Keratinocyte (primary cell): ENCODE measurements at regions not wholly inside any gene's neighbourhood (a gene's known extent, or its start where the extent isn't known, plus 50 kb on each side); places are given as distances from the start of the nearest gene placed in this dataset.

Experiments used
- DNase-seq: peaks from one replicate; pipeline ENCODE4 v3.0.0-alpha.2; 2011; ENCODE audit warnings: low read depth, missing footprints, low spot score
- FAIRE-seq: peaks from 2 replicates; lab custom pipeline; 2011; peaks lifted over from hg19 to GRCh38; lab: Jason Lieb, UNC
- H2AFZ ChIP-seq: 2 replicates; pipeline ENCODE4 v1.6.0; 2012; ENCODE audit warnings: low read length, control low read depth, inconsistent platforms; ENCODE audit not compliant: control insufficient read depth
- H3K27ac ChIP-seq: 2 replicates; pipeline ENCODE4 v1.5.1; 2011; ENCODE audit warnings: low read length; ENCODE audit not compliant: control insufficient read depth, insufficient read depth
- H3K27me3 ChIP-seq: 3 replicates; pipeline ENCODE4 v1.6.0; 2011; ENCODE audit warnings: low read length; ENCODE audit not compliant: control insufficient read depth, insufficient read depth; ENCODE audit errors: extremely low read depth
- H3K36me3 ChIP-seq, 2 experiments: 2 replicates in 1 of 2; 3 replicates in 1 of 2; pipeline ENCODE4 v1.5.1; 2011; ENCODE audit warnings: low read length in 2 of 2, mild to moderate bottlenecking in 1 of 2; ENCODE audit not compliant: control insufficient read depth in 2 of 2, insufficient read depth in 2 of 2; ENCODE audit errors: extremely low read depth in 1 of 2
- H3K4me1 ChIP-seq: 3 replicates; pipeline ENCODE4 v1.5.1; 2011; ENCODE audit warnings: low read length; ENCODE audit not compliant: control insufficient read depth, insufficient read depth; ENCODE audit errors: extremely low read depth
- H3K4me2 ChIP-seq: 3 replicates; pipeline ENCODE4 v1.6.0; 2011; ENCODE audit warnings: low read depth, low read length; ENCODE audit not compliant: control insufficient read depth, insufficient read depth; ENCODE audit errors: extremely low read depth
- H3K4me3 ChIP-seq, 3 experiments: fragments of 200-600 bp in 1 of 3; sonication (generic) in 1 of 3; 2 replicates in 2 of 3; 3 replicates in 1 of 3; pipeline ENCODE4 v1.5.1; 2011 to 2016; ENCODE audit warnings: low read length in 3 of 3, mild to moderate bottlenecking in 3 of 3, control low read depth in 2 of 3, inconsistent platforms in 1 of 3, low read depth in 1 of 3, mixed read lengths in 1 of 3, mixed run types in 1 of 3, moderate library complexity in 1 of 3; ENCODE audit not compliant: control insufficient read depth in 2 of 3, insufficient read depth in 2 of 3; ENCODE audit errors: extremely low read depth in 1 of 3
- H3K79me2 ChIP-seq: 2 replicates; pipeline ENCODE4 v1.6.0; 2012; ENCODE audit warnings: low read length; ENCODE audit not compliant: control insufficient read depth, insufficient read depth
- H3K9ac ChIP-seq: 3 replicates; pipeline ENCODE4 v1.6.0; 2011; ENCODE audit warnings: low read length; ENCODE audit not compliant: control insufficient read depth, insufficient read depth; ENCODE audit errors: extremely low read depth
- H3K9me1 ChIP-seq: 3 replicates; pipeline ENCODE4 v1.6.0; 2011; ENCODE audit warnings: low read length; ENCODE audit not compliant: control insufficient read depth, insufficient read depth; ENCODE audit errors: extremely low read depth
- H3K9me3 ChIP-seq: 2 replicates; pipeline ENCODE4 v1.5.1; 2012; ENCODE audit warnings: low read depth, low read length; ENCODE audit not compliant: control insufficient read depth
- H4K20me1 ChIP-seq: 3 replicates; pipeline ENCODE4 v1.6.0; 2011; ENCODE audit warnings: low read length; ENCODE audit not compliant: control insufficient read depth, insufficient read depth; ENCODE audit errors: extremely low read depth
- CTCF ChIP-seq, 3 experiments: IDR thresholded peaks in 1 of 3; conservative IDR thresholded peaks in 1 of 3; optimal IDR thresholded peaks in 1 of 3; 2 replicates in 2 of 3; 3 replicates in 1 of 3; pipeline versions ENCODE3 to v1.5.1; 2011; ENCODE audit warnings: low read length in 3 of 3, mild to moderate bottlenecking in 3 of 3, moderate library complexity in 2 of 3, control low read depth in 1 of 3, inconsistent platforms in 1 of 3; ENCODE audit not compliant: insufficient read depth in 2 of 3; ENCODE audit errors: extremely low read depth in 1 of 3
- EZH2 ChIP-seq: IDR thresholded peaks from one replicate; pipeline ENCODE4 v1.6.1; 2012; ENCODE audit warnings: inconsistent platforms, mild to moderate bottlenecking, low read length, moderate library complexity
- dilution Hi-C: fragments of 300-500 bp; cut with MboI; formaldehyde crosslinking; loops from one replicate; pipeline ENCODE4 v1.7.0; 2020; ENCODE audit warnings: low sequenced_read_pairs; ENCODE audit not compliant: extremely low pct_ligation_motif_present

DNA sequence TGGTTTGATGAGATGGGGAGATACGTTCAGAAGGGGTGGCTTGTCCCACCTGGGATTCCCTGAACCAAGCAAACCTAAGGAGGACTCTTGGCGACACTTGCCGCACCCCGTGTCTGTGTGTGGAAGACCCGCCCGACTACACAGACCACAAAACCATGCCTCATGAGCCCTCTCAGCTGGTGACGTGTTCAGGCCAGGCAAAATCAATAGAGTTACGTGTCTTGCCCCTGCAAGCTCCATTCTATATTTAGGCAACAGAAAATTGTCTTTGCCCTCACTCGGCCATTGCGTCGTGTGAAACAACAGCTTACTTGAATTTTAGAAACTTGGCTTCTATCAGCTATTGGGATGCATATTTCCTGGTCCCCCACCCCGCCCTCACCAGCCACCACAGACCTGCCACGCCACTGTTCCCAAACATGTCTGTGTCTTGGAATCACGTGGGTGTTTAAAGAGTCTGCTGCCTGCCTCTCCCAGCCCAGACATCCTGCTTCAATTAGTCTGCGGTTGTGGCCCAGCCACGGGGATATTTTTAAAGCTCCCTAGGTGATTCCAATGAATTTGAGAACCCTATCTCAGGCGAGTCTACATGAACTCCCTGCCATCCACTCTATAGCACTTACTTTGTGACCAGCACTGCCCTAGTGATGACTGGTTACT lies 279.2 kb upstream of the EXOC2 start:
- Histone ChIP-seq H3K9me1 (no peaks in the 10 kb centered on the region), H3K4me3 (no peak overlapping the region), H3K4me2 (no peak overlapping the region), H3K4me1 (no peaks in the 10 kb centered on the region), H3K9ac (no peak overlapping the region), H3K27ac (no peak overlapping the region), H3K27me3 (peaks cover 6% of the 10 kb centered on the region), H3K79me2 (no peaks in the 10 kb centered on the region), H4K20me1 (no peaks in the 10 kb centered on the region), H3K9me3 (no peaks in the 10 kb centered on the region), H2AFZ (no peak overlapping the region), H3K36me3 (no peaks in the 10 kb centered on the region)
- no peak for TF ChIP-seq EZH2
- TF ChIP-seq CTCF (optimal IDR thresholded peaks at IDR 0.05 in 1 of 3, IDR thresholded peaks at IDR 0.05 in 1 of 3, conservative IDR thresholded peaks at IDR 0.05 in 1 of 3; ENCODE audit: extremely low read depth in 1 of 3, insufficient read depth in 2 of 3, low read length in 3 of 3), result no peak
- dilution Hi-C loops, result no loop called here
- DNase-seq (no peak), FAIRE-seq (no peak)

- Histone ChIP-seq H2AFZ (no peak overlapping the region), H3K9ac (no peak overlapping the region), H3K27ac (no peak overlapping the region), H4K20me1 (no peaks in the 10 kb centered on the region), H3K4me1 (no peaks in the 10 kb centered on the region), H3K27me3 (peaks cover 6% of the 10 kb centered on the region), H3K4me3 (no peak overlapping the region), H3K9me1 (no peaks in the 10 kb centered on the region), H3K79me2 (no peaks in the 10 kb centered on the region), H3K9me3 (no peaks in the 10 kb centered on the region), H3K4me2 (no peak overlapping the region), H3K36me3 (no peaks in the 10 kb centered on the region)
- DNase-seq (no peak), FAIRE-seq (no peak)
- TF ChIP-seq CTCF (optimal IDR thresholded peaks at IDR 0.05 in 1 of 3, IDR thresholded peaks at IDR 0.05 in 1 of 3, conservative IDR thresholded peaks at IDR 0.05 in 1 of 3; ENCODE audit: extremely low read depth in 1 of 3, insufficient read depth in 2 of 3, low read length in 3 of 3), result no peak
- no peak for TF ChIP-seq EZH2
- dilution Hi-C loops, result no loop called here
Measured at GRCh38 chr6:968791-969190, 275.9 kb upstream of the EXOC2 start.
